ENCODE measurements at regions not wholly inside any gene's neighbourhood (a gene's known extent, or its start where the extent isn't known, plus 50 kb on each side); places are given as distances from the start of the nearest gene placed in this dataset.

DNA sequence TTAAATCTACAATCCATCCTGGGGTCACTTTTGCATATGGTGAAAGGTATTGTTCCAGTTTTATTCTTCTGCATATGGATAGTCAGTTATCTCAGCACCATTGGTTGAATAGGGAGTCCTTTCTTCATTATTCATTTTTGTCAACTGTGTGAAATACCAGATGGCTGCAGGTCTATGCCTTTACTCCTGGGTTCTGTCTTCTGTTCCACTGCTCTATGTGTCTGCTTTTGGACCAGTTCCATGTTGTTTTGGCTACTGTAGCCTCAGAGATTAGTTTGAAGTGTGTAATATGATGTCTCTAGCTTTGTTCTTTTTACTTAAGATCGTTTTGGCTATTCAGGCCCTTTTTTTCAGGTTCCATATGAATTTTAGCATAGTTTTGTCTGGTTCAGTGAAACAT, 795.8 kb downstream of the OTOL1 start:
- Mint-ChIP-seq H3K36me3 (ENCODE audit: insufficient read depth in 1 of 3, low read depth in 3 of 3) (no peaks in the 10 kb centered on the region; a peak in 1 of 7 replicates), H3K27me3 (ENCODE audit: low read depth) (no peaks in the 10 kb centered on the region), H3K9me3 (peaks cover 0 to 3% of the 10 kb centered on the region in 2 experiments; a peak in 2 of 5 replicates), H3K4me3 (no peak overlapping the region), H3K4me1 (peaks cover 0 to 9% of the 10 kb centered on the region in 2 experiments; a peak in 2 of 4 replicates), H3K27ac (no peak overlapping the region)
- Histone ChIP-seq H3K27ac (ENCODE audit: insufficient read length, low read depth, low read length) (no peak overlapping the region), H3K9me3 (ENCODE audit: control insufficient read depth, low read depth, low read length) (no peaks in the 10 kb centered on the region), H4K20me1 (ENCODE audit: control insufficient read depth, insufficient read depth, insufficient read length) (no peaks in the 10 kb centered on the region), H4K5ac (ENCODE audit: insufficient read length, low read depth, low read length) (no peak overlapping the region), H2BK12ac (ENCODE audit: insufficient read length, low read depth, low read length) (no peak overlapping the region), H3K4me2 (ENCODE audit: insufficient read depth, insufficient read length, low read length) (no peak overlapping the region), H3K18ac (ENCODE audit: insufficient read length, low read depth, low read length) (no peak overlapping the region), H2AK5ac (ENCODE audit: insufficient read length, low read length) (no peak overlapping the region), H4K91ac (ENCODE audit: insufficient read length, low read depth, low read length) (no peak overlapping the region), H3K9ac (ENCODE audit: extremely low read depth, insufficient read length, low read length) (no peak overlapping the region), H3K79me2 (ENCODE audit: insufficient read depth, low read length) (no peaks in the 10 kb centered on the region), H3K27me3 (ENCODE audit: insufficient read depth, low read length) (no peaks in the 10 kb centered on the region), H3K4ac (ENCODE audit: low read depth, low read length) (no peak overlapping the region), H2BK5ac (ENCODE audit: insufficient read length, low read length) (no peak overlapping the region), H2BK20ac (ENCODE audit: low read depth, low read length, poor library complexity, severe bottlenecking) (no peak overlapping the region), H3K23ac (ENCODE audit: insufficient read length, low read depth, low read length) (no peak overlapping the region), H3K4me1 (ENCODE audit: insufficient read depth, low read length) (no peaks in the 10 kb centered on the region), H3T11ph (ENCODE audit: low read length) (no peak overlapping the region), H2BK15ac (ENCODE audit: low read depth, low read length) (no peak overlapping the region), H4K8ac (replicated peaks; ENCODE audit: insufficient read length, low read depth, low read length) (no peak overlapping the region), H3K23me2 (ENCODE audit: insufficient read length, low read depth, low read length, poor library complexity, severe bottlenecking) (no peaks in the 10 kb centered on the region), H3K14ac (ENCODE audit: insufficient read depth, low read length) (no peak overlapping the region), H3K56ac (ENCODE audit: insufficient read length, low read depth, low read length) (no peak overlapping the region), H3K79me1 (ENCODE audit: insufficient read depth, low read depth, low read length, poor library complexity, severe bottlenecking) (no peaks in the 10 kb centered on the region), H2AFZ (ENCODE audit: low read length) (no peak overlapping the region), H2BK120ac (ENCODE audit: low read depth, low read length, poor library complexity, severe bottlenecking) (no peak overlapping the region)
- DNase-seq = no peak
- no CpG with 5 or more reads among the region's 1 CpG for WGBS (ENCODE audit: extremely low coverage, insufficient read length, low lambda C conversion rate)
- TF ChIP-seq, protein P1, sequence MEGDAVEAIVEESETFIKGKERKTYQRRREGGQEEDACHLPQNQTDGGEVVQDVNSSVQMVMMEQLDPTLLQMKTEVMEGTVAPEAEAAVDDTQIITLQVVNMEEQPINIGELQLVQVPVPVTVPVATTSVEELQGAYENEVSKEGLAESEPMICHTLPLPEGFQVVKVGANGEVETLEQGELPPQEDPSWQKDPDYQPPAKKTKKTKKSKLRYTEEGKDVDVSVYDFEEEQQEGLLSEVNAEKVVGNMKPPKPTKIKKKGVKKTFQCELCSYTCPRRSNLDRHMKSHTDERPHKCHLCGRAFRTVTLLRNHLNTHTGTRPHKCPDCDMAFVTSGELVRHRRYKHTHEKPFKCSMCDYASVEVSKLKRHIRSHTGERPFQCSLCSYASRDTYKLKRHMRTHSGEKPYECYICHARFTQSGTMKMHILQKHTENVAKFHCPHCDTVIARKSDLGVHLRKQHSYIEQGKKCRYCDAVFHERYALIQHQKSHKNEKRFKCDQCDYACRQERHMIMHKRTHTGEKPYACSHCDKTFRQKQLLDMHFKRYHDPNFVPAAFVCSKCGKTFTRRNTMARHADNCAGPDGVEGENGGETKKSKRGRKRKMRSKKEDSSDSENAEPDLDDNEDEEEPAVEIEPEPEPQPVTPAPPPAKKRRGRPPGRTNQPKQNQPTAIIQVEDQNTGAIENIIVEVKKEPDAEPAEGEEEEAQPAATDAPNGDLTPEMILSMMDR (conservative IDR thresholded peaks at IDR 0.05) = no peak

Measured in H9 (cell line).